HG02885 (cell line): ENCODE measurements at regions not wholly inside any gene's neighbourhood (a gene's known extent, or its start where the extent isn't known, plus 50 kb on each side); places are given as distances from the start of the nearest gene placed in this dataset.

Experiments used
- ATAC-seq: cut with Tn5 transposase; IDR thresholded peaks from one replicate; pipeline ENCODE4 v1.9.1; 2021; ENCODE audit warnings: mild to moderate bottlenecking; ENCODE audit not compliant: unreplicated experiment, poor library complexity

- ATAC-seq: no peak
Observed at GRCh38 chr2:164439885-164440284, 181.4 kb downstream of the GRB14 start.

DNA sequence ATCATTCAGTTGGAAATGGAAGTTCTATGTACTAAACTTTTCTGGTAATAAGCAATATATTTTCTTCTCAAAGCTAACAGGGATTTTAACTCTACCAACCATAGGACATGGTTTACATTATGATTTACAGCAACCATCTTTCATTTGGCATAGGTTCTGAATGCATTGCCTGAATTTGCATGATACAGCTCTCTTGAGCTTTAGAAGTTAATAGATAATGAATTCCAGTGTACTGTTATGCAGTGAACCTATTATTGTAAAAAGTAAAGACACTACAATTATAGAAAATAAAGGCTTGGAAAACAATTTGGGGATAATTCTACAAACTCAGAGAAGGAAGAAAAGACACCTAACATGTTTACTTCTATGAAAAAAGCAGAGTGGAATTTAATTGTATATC, 182.0 kb downstream of the GRB14 start:
- ATAC-seq: no peak

DNA sequence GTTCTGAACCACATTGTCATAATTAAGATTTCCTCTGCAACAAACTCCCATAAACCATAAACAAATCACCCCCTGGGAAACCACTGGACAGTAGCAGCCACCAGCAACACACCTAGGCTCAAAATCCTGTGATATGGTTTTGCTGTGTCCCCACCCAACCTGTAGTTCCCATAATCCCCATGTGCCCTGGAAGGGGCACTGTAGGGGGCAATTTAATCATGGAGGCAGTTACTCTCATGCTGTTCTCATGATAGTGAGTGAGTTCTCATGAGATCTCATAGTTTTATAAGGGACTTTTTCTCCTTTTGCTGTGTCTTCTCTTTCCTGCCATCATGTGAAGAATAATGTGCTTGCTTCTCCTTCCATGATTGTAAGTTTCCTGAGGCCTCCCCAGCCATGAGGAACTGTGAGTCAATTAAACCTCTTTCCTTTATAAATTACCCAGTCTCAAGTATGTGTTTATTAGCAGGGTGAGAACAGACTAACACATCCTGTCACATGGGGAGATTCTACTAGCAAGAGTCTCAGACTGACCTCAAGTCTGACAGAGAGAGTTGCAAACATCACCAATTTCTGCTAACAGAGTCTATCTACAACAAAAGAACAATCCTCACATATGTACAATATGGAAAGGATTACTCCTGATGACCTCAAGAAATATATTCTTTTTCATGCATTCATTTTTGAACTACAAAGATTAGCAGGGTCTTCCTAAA, 182.6 kb downstream of the GRB14 start:
- ATAC-seq: no peak

DNA sequence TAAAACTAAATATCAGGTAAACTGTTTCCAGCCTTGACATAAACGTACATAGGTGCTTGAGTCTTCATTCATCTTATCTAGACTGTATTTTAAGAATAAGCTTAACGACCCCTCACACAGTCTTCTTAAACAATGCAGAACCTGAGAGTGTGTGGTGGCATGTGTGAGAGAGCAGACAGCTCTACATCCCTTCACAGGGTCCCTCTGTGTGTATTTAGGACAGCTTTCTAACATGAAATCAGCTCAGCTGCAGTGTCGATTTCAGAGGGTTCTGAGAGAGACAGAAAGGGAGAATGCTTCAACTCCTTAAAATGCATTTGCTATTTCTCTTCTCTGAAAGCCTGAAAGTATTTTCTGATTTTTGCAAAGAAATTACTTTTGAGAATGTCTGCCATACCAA, 185.2 kb downstream of the GRB14 start:
- ATAC-seq: no peak

- ATAC-seq: peak; percentile 82
Observed at GRCh38 chr2:164430166-164430783, 191.0 kb downstream of the GRB14 start.

GRCh38 chr2:164429354-164429753, 191.9 kb downstream of the GRB14 start:
- no peak for ATAC-seq

GRCh38 chr2:164427111-164427510, 194.2 kb downstream of the GRB14 start:
- no peak for ATAC-seq

DNA sequence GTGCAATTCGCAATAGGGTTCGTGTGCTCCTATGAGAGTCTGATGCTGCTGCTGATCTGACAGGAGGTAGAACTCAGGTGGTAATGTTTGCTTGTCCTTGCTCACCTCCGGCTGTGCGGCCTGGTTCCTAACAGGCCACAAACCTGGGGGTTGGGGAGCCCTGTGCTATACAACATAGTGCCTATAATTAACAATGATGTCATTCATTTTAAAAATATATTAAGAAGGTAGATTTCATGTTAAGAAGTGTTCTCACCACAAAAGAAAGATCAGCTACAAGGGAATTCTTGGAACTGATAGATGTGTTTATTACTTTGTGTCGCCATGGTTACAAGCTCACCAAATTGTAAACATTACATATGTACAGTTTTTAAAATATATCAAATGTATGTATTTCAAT, 200.5 kb downstream of the GRB14 start:
- no peak for ATAC-seq

DNA sequence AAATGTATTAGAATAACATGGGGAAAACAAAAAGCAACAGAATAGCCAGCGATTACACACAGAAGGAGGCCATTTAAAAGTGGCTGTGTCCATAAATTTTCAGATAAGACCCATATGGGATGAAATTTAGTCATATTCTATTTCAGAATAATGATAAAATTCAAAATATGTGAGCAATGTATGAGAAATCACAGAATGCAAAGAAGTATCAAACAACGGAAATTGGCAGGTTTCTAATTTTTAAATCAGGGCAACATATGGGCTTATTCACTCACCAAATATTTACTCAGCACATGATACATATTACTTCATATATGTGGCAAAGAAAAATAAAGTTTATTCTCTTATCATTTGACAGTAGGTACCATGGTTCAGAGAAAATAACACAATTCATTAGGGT, 208.5 kb downstream of the GRB14 start:
- no peak for ATAC-seq

DNA sequence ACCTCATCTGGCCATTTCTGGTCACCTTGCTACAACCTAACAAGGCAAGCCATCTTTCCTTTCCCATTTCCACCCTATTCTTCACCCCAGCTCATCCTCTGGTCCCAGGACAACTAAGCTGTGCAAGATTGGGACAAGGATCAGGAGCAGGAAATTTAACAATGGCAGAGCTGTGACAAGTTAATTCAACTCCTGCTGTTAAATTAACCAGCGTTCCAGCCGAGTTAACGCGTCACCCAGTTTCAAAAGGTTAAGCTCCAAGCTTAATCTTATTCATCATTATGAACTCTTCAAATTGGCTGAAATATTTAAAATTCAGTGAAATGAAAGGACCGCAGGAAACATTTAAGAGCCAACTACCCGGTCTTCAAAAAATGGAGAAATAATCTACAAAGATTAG, 231.9 kb downstream of the GRB14 start:
- ATAC-seq: no peak

GRCh38 chr2:164388511-164388910, 232.8 kb downstream of the GRB14 start:
- peak; percentile 86 for ATAC-seq

GRCh38 chr2:164386231-164386630, 235.1 kb downstream of the GRB14 start:
- no peak for ATAC-seq

GRCh38 chr2:164384434-164384833, 236.8 kb downstream of the GRB14 start:
- ATAC-seq: no peak

DNA sequence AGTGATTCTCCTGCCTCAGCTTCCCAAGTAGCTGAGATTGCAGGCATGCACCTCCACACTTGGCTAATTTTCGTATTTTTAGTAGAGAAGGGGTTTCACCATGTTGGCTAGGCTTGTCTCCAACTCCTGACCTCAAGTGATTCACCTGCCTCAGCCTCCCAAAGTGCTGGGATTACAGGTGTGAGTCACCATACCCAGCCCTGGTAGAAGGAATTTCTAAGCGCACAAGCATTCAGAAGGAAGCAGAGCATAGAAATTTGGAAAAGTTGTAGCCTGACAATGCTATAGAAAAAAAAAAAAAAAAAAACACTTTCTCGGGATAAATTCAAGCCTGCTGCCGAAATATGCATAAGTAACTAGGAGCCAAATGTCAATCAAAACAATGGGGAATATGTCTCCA, 249.4 kb downstream of the GRB14 start:
- ATAC-seq: no peak

DNA sequence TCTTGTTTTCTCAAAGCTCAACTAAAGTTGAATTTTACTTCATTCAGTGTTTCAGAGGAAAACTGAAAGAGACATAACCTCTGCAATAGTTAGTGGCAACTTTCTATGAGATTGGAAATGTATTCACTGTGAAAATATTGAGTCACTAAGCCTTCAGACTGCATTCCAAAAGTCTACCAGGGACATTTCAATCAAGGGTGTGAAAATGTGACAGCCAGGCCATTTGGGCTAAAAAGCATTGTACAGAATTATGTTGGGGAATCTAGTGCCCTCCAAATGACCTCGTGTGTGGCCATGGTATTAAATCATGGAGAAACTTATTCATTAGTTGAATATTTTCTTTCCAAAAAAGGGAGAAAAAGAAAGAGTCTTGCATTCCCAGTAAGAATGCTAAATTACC, 251.9 kb downstream of the GRB14 start:
- ATAC-seq: no peak

DNA sequence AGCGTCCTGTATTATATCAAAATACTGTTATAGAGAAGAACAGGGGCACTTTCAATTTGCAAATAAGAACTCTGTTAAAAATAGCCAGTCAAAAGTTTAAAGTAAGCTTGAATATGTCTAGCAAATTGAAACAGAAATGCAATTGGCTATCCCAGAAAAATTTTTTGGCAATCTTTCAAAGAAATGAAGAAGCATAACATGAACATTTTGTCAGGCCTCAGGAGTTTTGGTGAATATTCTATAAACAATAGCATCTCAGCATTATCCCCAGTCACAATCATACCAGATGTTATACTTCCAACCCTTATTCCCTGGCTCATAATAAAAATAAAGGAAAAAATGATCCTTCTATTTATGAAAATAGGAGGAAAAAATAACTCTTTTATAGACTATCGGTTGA, 252.4 kb downstream of the GRB14 start:
- ATAC-seq: no peak

- no peak for ATAC-seq
Observed at GRCh38 chr2:164363646-164364045, 257.6 kb downstream of the GRB14 start.

DNA sequence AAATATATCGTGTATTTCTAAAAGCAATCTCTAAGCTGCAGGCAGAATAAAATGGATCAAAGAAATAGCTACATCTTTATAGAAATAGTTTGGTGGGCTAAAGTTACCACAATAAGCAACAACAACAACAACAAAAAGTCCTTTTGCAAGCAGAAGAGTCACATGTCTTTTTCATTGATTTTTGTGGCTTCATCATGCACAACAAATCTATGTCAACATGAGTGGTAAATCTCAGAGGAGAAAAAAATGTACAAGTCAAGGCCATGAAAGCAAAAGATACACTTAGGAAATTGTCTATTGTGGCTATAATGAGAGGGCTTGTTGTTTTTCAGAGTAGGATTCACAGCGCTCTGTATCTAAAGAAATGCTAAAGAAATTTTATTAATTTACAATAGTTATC, 269.7 kb downstream of the GRB14 start:
- ATAC-seq: no peak

GRCh38 chr2:164335947-164336346, 285.3 kb downstream of the GRB14 start:
- ATAC-seq: no peak

DNA sequence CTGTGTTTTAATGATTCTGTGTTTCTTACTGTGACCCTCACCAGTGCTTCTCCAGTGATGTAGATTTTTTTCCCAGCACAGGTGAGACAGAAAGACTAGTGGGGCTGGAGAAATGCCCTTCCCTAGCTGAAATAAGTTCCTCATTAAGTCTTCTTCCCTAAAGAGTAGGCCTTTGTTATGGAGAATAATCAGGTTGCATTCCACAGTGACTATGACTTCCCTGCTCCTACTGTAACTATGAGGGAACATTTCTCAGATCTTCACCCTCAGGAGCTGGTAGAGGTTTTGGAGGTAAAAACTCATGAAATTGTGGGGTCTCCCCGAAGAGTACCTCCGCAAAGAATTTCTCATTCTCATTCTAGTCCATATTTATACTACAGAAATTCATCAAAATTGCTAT, 286.2 kb downstream of the GRB14 start:
- ATAC-seq: no peak

DNA sequence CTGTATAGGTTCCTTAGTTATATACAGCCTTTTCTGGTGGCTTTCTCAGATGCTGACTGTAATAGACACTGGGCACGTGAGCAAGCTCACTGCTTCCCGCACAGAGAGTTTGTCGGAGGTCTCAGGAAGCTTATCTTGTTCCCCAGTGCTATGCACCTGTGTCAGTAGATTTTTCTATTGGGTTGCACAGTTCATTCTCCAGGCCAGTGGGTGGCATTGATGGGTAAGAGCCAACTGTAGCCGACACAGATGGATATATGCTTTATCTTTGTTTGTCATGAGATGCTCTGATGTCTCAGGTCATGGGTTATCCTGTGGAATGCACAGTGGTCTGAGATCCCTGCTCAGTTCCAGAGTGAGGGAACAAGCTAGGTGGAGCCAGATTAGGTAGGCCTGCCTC, 293.0 kb downstream of the GRB14 start:
- no peak for ATAC-seq

DNA sequence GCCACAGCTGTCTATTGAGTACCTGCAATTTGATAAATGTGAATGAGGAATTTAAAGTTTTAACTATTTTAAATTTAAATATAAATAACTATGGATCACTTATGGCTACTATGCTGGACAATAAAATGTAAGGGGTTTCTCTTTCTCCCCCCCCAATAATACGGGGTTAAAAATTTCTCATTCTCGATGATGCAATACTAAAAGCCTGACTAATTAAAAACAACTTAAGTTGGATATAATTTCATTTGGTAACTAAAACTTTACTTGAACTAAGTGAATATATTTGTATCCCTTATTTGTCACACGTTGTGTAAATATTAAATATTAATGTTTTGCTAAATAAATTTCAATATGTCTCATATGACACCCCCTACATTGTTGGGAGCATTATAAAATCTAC, 297.3 kb downstream of the GRB14 start:
- ATAC-seq: no peak
